ENCODE measurements at regions not wholly inside any gene's neighbourhood (a gene's known extent, or its start where the extent isn't known, plus 50 kb on each side); places are given as distances from the start of the nearest gene placed in this dataset.

DNA sequence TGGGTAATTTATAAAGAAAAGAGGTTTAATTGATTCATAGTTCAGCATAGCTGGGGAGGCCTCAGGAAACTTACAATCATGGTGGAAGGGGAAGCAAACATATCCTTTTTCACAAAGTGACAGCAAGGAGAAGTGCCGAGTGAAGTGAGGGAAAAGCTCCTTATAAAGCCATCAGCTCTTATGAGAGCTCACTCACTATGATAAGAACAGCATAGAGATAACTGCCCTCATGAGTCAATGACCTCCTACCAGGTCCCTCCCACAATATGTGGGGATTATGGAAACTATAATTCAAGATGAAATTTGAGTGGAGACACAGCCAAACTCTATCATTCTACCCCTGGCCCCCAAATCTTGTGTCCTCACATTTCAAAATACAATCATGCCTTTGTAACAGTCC lies 115.8 kb upstream of the LAMA2 start:
- no peaks in the 10 kb centered on the region for H3K9me3 ChIP-seq (replicated peaks; ENCODE audit: insufficient read depth, low read length)
- no peak overlapping the region for H2AFZ ChIP-seq (ENCODE audit: low read length)
- no peaks in the 10 kb centered on the region for H3F3A ChIP-seq (ENCODE audit: insufficient read depth, low read length)
- H3K27me3 ChIP-seq (replicated peaks; ENCODE audit: insufficient read depth, low read length), result no peaks in the 10 kb centered on the region
- H3K36me3 ChIP-seq (replicated peaks; ENCODE audit: insufficient read depth, low read length), result no peaks in the 10 kb centered on the region
- H3K9me2 ChIP-seq (replicated peaks; ENCODE audit: insufficient read depth, low read length), result no peaks in the 10 kb centered on the region
- H3K4me2 ChIP-seq (ENCODE audit: low read depth, low read length), result no peak overlapping the region
- no peaks in the 10 kb centered on the region for H3K79me2 ChIP-seq (ENCODE audit: low read length)
- no peak overlapping the region for H3K4me3 ChIP-seq (ENCODE audit: low read length)
- H3K4me1 ChIP-seq (ENCODE audit: low read length), result no peaks in the 10 kb centered on the region
- TF ChIP-seq, protein P1, sequence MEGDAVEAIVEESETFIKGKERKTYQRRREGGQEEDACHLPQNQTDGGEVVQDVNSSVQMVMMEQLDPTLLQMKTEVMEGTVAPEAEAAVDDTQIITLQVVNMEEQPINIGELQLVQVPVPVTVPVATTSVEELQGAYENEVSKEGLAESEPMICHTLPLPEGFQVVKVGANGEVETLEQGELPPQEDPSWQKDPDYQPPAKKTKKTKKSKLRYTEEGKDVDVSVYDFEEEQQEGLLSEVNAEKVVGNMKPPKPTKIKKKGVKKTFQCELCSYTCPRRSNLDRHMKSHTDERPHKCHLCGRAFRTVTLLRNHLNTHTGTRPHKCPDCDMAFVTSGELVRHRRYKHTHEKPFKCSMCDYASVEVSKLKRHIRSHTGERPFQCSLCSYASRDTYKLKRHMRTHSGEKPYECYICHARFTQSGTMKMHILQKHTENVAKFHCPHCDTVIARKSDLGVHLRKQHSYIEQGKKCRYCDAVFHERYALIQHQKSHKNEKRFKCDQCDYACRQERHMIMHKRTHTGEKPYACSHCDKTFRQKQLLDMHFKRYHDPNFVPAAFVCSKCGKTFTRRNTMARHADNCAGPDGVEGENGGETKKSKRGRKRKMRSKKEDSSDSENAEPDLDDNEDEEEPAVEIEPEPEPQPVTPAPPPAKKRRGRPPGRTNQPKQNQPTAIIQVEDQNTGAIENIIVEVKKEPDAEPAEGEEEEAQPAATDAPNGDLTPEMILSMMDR (IDR thresholded peaks at IDR 0.05; ENCODE audit: low read length), result no peak
- no peak for TF ChIP-seq EZH2 (optimal IDR thresholded peaks at IDR 0.05; ENCODE audit: low read depth, low read length)
- H3K9ac ChIP-seq (ENCODE audit: low read length), result no peak overlapping the region
- H4K20me1 ChIP-seq (ENCODE audit: insufficient read depth, low read length), result no peaks in the 10 kb centered on the region
- no peak overlapping the region for H3K27ac ChIP-seq (ENCODE audit: low read length)
- no peak for DNase-seq

DNA sequence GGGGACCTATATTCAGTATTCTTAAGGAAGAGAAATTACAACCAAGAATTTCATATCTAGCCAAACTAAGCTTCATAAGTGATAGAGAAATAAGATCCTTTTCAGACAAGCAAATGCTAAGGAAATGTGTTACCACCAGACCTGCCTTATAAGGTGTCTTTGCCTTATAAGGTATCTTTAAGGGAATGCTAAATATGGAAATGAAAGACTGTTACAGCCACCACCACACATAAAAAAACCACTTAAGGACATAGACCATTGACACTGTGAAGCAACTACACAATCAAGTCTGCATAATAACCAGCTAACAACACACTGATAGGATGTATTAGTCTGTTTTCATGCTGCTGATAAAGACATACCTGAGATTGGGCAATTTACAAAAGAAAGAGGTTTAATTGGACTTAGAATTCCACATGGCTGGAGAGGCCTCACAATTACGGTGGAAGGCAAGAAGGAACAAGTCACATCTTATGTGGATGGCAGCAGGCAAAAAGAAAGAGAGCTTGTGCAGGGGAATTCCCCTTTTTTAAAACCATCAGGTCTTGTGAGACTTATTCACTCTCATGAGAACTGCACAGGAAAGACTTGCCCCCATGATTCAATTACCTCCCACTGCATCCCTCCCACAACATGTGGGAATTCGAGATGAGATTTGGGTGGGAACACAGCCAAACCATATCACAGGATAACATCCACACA lies 119.2 kb upstream of the LAMA2 start:
- Histone ChIP-seq H3K79me2 (ENCODE audit: low read length) (no peaks in the 10 kb centered on the region), H3K4me2 (ENCODE audit: low read depth, low read length) (no peak overlapping the region), H3K9me2 (replicated peaks; ENCODE audit: insufficient read depth, low read length) (no peaks in the 10 kb centered on the region), H3K4me3 (ENCODE audit: low read length) (no peak overlapping the region), H3K4me1 (ENCODE audit: low read length) (no peaks in the 10 kb centered on the region), H2AFZ (ENCODE audit: low read length) (no peak overlapping the region), H3K9me3 (replicated peaks; ENCODE audit: insufficient read depth, low read length) (no peaks in the 10 kb centered on the region), H3K9ac (ENCODE audit: low read length) (no peak overlapping the region), H3K27ac (ENCODE audit: low read length) (no peak overlapping the region), H3F3A (ENCODE audit: insufficient read depth, low read length) (no peaks in the 10 kb centered on the region), H3K27me3 (replicated peaks; ENCODE audit: insufficient read depth, low read length) (no peaks in the 10 kb centered on the region), H4K20me1 (ENCODE audit: insufficient read depth, low read length) (no peaks in the 10 kb centered on the region), H3K36me3 (replicated peaks; ENCODE audit: insufficient read depth, low read length) (no peaks in the 10 kb centered on the region)
- DNase-seq, result no peak
- no peak for TF ChIP-seq EZH2phosphoT487 (IDR thresholded peaks at IDR 0.05; ENCODE audit: low read length)
- no peak for TF ChIP-seq EZH2 (optimal IDR thresholded peaks at IDR 0.05; ENCODE audit: low read depth, low read length)
- TF ChIP-seq, protein P1 (IDR thresholded peaks at IDR 0.05; ENCODE audit: low read length), result no peak

DNA sequence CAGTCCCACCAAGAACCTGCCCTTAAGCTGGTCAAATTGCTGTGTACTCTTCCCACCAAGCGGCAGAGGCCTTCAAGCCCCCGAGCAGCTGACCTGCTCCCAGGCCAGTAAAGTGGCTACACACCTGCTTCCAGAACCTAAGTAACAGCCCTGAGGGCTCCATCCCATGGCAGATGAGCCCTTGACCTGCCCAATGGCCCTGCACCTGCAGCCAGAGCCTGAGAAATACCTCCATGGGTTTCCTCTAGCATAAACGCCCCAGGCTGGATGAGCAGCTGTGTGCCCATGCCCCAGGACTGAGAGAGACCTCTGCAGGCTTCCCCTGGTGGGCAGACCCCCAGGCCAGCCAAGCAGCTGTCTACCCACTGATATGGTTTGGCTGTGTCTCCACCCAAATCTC lies 123.0 kb upstream of the LAMA2 start:
- H3K4me2 ChIP-seq (ENCODE audit: low read depth, low read length), result no peak overlapping the region
- TF ChIP-seq, protein P1 (IDR thresholded peaks at IDR 0.05; ENCODE audit: low read length), result no peak
- TF ChIP-seq EZH2phosphoT487 (IDR thresholded peaks at IDR 0.05; ENCODE audit: low read length) (no peak), EZH2 (optimal IDR thresholded peaks at IDR 0.05; ENCODE audit: low read depth, low read length) (no peak)

More for the DNA sequence above, 123.0 kb upstream of the LAMA2 start:
- Histone ChIP-seq H3K4me1 (ENCODE audit: low read length) (no peaks in the 10 kb centered on the region), H3K4me3 (ENCODE audit: low read length) (no peak overlapping the region), H3K79me2 (ENCODE audit: low read length) (no peaks in the 10 kb centered on the region), H4K20me1 (ENCODE audit: insufficient read depth, low read length) (no peaks in the 10 kb centered on the region), H3K36me3 (replicated peaks; ENCODE audit: insufficient read depth, low read length) (no peaks in the 10 kb centered on the region), H3K9me2 (replicated peaks; ENCODE audit: insufficient read depth, low read length) (no peaks in the 10 kb centered on the region), H3K27ac (ENCODE audit: low read length) (no peak overlapping the region), H2AFZ (ENCODE audit: low read length) (no peak overlapping the region), H3F3A (ENCODE audit: insufficient read depth, low read length) (no peaks in the 10 kb centered on the region), H3K9me3 (replicated peaks; ENCODE audit: insufficient read depth, low read length) (no peaks in the 10 kb centered on the region), H3K9ac (ENCODE audit: low read length) (no peak overlapping the region), H3K27me3 (replicated peaks; ENCODE audit: insufficient read depth, low read length) (no peaks in the 10 kb centered on the region)
- no peak for DNase-seq

Data from MM.1S (cell line).